T-helper 17 cell (primary cell): ENCODE measurements at regions not wholly inside any gene's neighbourhood (a gene's known extent, or its start where the extent isn't known, plus 50 kb on each side); places are given as distances from the start of the nearest gene placed in this dataset.
"Not testable (repeated sequence)": the region's sequence is repeated elsewhere in the genome, so short reads cannot be mapped to it uniquely, and the experiment has no call there.

Source experiments
- ATAC-seq: fragments of 150-1000 bp; cut with Tn5 transposase; 2 replicates; pipeline ENCODE4 v1.10.0; 2021; ENCODE audit warnings: mild to moderate bottlenecking, moderate library complexity
- DNase-seq, 3 donors: peaks; one replicate each; pipeline versions ENCODE4 v3.0.0 to v3.0.0-alpha.2; 2020 to 2021
- H3K9me3 ChIP-seq: one replicate; pipeline ENCODE4 v1.7.0; 2013; ENCODE audit warnings: low read length, mild to moderate bottlenecking; ENCODE audit not compliant: control insufficient read depth, poor library complexity, severe bottlenecking
- H3K27ac Mint-ChIP-seq: one replicate; pipeline ENCODE4 v1.8.0; 2022; ENCODE audit warnings: mild to moderate bottlenecking, moderate library complexity, mixed read lengths
- H3K27me3 Mint-ChIP-seq: one replicate; pipeline ENCODE4 v1.8.0; 2022; ENCODE audit warnings: mixed read lengths
- H3K36me3 Mint-ChIP-seq: one replicate; pipeline ENCODE4 v1.8.0; 2022; ENCODE audit warnings: low read depth, mixed read lengths
- H3K4me1 Mint-ChIP-seq: one replicate; pipeline ENCODE4 v1.8.0; 2022; ENCODE audit warnings: mild to moderate bottlenecking, mixed read lengths
- H3K4me3 Mint-ChIP-seq: one replicate; pipeline ENCODE4 v1.8.0; 2022; ENCODE audit warnings: mild to moderate bottlenecking, moderate library complexity, mixed read lengths

- H3K36me3 Mint-ChIP-seq: no peaks in the 10 kb centered on the region
- no peak overlapping the region for H3K27ac Mint-ChIP-seq
- H3K4me3 Mint-ChIP-seq: no peak overlapping the region
- peaks cover 8% of the 10 kb centered on the region for H3K27me3 Mint-ChIP-seq
- ATAC-seq: no peak
- peaks cover 2% of the 10 kb centered on the region for H3K4me1 Mint-ChIP-seq
- DNase-seq: no peak
- H3K9me3 ChIP-seq: no peaks in the 10 kb centered on the region
Observed at GRCh38 chr1:221549815-221550214, 192.1 kb downstream of the DUSP10 start.

GRCh38 chr1:221552792-221553191, 189.1 kb downstream of the DUSP10 start:
- not testable (repeated sequence) for H3K36me3 Mint-ChIP-seq, H3K4me3 Mint-ChIP-seq, ATAC-seq, DNase-seq, H3K9me3 ChIP-seq, H3K27ac Mint-ChIP-seq, H3K4me1 Mint-ChIP-seq
- peaks cover 21% of the 10 kb centered on the region for H3K27me3 Mint-ChIP-seq

GRCh38 chr1:221555689-221556433, 186.0 kb downstream of the DUSP10 start:
- peaks cover 25% of the 10 kb centered on the region for H3K27me3 Mint-ChIP-seq
- no peak overlapping the region for H3K4me3 Mint-ChIP-seq
- no peak overlapping the region for H3K27ac Mint-ChIP-seq
- ATAC-seq: no peak
- no peaks in the 10 kb centered on the region for H3K36me3 Mint-ChIP-seq
- no peaks in the 10 kb centered on the region for H3K9me3 ChIP-seq
- no peak for DNase-seq
- no peaks in the 10 kb centered on the region for H3K4me1 Mint-ChIP-seq

GRCh38 chr1:221556435-221556834, 185.5 kb downstream of the DUSP10 start:
- H3K4me3 Mint-ChIP-seq: no peak overlapping the region
- H3K27ac Mint-ChIP-seq: no peak overlapping the region
- DNase-seq (no peak), ATAC-seq (no peak)
- peaks cover 25% of the 10 kb centered on the region for H3K27me3 Mint-ChIP-seq
- H3K9me3 ChIP-seq: no peaks in the 10 kb centered on the region
- no peaks in the 10 kb centered on the region for H3K4me1 Mint-ChIP-seq
- H3K36me3 Mint-ChIP-seq: no peaks in the 10 kb centered on the region

DNA sequence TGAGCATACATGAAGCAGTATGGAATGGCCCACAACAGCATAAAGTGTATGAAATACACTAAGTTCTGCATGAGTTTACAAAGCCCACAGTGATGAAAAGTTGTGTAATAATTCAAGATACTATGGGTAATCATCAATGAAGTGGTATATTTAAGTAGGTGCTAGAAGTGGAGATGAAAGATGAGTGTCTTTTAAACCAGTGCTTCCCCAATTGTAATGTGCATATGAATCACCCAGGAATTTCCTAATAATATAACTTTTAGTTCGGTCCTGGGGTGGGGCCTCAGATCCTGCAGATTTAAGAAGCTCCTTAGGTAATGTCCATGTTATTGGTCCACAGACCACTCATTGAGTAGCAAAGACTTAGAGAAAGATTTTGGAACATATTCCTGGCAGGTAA, 184.9 kb downstream of the DUSP10 start:
- peaks cover 25% of the 10 kb centered on the region for H3K27me3 Mint-ChIP-seq
- no peak overlapping the region for H3K27ac Mint-ChIP-seq
- no peak overlapping the region for H3K4me3 Mint-ChIP-seq
- DNase-seq: no peak
- no peaks in the 10 kb centered on the region for H3K9me3 ChIP-seq
- no peaks in the 10 kb centered on the region for H3K4me1 Mint-ChIP-seq
- no peak for ATAC-seq
- no peaks in the 10 kb centered on the region for H3K36me3 Mint-ChIP-seq

GRCh38 chr1:221558396-221558795, 183.5 kb downstream of the DUSP10 start:
- Mint-ChIP-seq H3K4me1 (no peaks in the 10 kb centered on the region), H3K4me3 (no peak overlapping the region), H3K27ac (no peak overlapping the region), H3K36me3 (no peaks in the 10 kb centered on the region), H3K27me3 (peaks cover 22% of the 10 kb centered on the region)
- ATAC-seq: no peak
- no peak for DNase-seq
- no peaks in the 10 kb centered on the region for H3K9me3 ChIP-seq

DNA sequence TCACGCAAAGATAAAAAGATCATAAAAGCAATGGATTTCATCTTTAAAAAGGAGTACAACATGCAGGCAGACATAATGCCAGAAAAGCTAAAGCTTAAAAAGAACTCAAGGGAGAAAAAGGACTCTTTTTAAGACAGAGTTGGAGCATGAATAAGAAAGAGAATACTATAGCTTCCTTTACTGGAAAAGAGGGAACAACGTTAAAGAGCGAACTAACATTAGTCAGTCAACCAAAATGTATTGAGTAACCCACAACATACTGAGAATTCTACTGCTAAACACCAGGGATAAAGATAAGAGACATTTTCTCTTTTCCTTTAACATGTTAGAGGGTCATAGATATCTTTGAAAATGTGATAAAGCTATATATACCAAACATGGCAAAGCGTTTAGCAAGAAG, 182.0 kb downstream of the DUSP10 start:
- no peaks in the 10 kb centered on the region for H3K4me1 Mint-ChIP-seq
- peaks cover 30% of the 10 kb centered on the region for H3K27me3 Mint-ChIP-seq
- DNase-seq (no peak), ATAC-seq (no peak)
- H3K4me3 Mint-ChIP-seq: no peak overlapping the region
- H3K9me3 ChIP-seq: no peaks in the 10 kb centered on the region
- H3K27ac Mint-ChIP-seq: no peak overlapping the region
- H3K36me3 Mint-ChIP-seq: no peaks in the 10 kb centered on the region

GRCh38 chr1:221562542-221563475, 179.1 kb downstream of the DUSP10 start:
- no peak overlapping the region for H3K4me3 Mint-ChIP-seq
- H3K27ac Mint-ChIP-seq: no peak overlapping the region
- no peak for ATAC-seq
- no peaks in the 10 kb centered on the region for H3K36me3 Mint-ChIP-seq
- H3K27me3 Mint-ChIP-seq: peaks cover 18% of the 10 kb centered on the region
- H3K4me1 Mint-ChIP-seq: no peaks in the 10 kb centered on the region
- DNase-seq: no peak
- no peaks in the 10 kb centered on the region for H3K9me3 ChIP-seq

DNA sequence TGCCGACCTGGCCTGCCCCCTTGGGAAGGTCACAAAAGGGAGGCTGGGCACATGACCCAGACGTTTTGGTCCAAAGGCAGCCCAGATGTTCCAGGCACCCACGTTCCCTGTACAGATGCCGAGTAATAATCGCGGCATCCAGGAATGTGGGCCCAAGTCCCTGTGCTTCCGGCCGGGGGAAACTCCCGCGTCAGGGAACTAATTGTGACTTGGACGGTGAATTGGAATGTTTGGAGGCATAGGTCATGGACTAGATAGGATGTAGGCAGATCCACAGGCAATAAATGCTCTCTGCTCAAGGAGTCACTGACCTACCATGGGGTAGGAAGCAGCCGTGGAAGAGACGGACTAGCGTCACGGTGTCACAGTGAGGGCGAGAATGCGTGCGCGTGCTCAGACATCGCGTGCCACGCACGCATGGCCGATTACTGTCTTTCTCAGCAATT, 178.4 kb downstream of the DUSP10 start:
- DNase-seq: no peak
- Mint-ChIP-seq H3K4me3 (no peak overlapping the region), H3K27ac (no peak overlapping the region), H3K27me3 (peaks cover 25% of the 10 kb centered on the region), H3K36me3 (no peaks in the 10 kb centered on the region), H3K4me1 (no peaks in the 10 kb centered on the region)
- no peaks in the 10 kb centered on the region for H3K9me3 ChIP-seq
- ATAC-seq: no peak

GRCh38 chr1:221564891-221565290, 177.0 kb downstream of the DUSP10 start:
- H3K27ac Mint-ChIP-seq: no peak overlapping the region
- ATAC-seq (no peak), DNase-seq (no peak)
- H3K4me1 Mint-ChIP-seq: no peaks in the 10 kb centered on the region
- no peak overlapping the region for H3K4me3 Mint-ChIP-seq
- peaks cover 24% of the 10 kb centered on the region for H3K27me3 Mint-ChIP-seq
- no peaks in the 10 kb centered on the region for H3K9me3 ChIP-seq
- H3K36me3 Mint-ChIP-seq: no peaks in the 10 kb centered on the region

DNA sequence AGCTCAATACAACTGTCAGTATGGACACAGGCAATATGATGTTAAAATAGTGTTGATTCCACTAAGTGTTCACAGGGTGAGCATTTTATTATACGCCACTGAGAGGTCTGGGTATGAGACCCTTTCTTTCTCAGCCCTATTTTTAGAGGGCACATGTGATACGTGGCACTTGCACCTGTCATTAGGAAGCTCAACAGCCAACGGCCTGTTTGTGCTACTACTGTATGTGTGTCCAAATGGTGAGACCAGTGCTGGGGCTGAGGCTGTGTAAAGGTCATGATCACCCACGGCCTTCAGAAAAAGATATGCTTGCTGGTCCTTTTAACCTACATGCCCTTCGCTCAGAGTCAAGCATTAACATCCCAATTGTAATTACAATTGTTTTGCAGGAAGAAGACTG, 176.2 kb downstream of the DUSP10 start:
- no peaks in the 10 kb centered on the region for H3K9me3 ChIP-seq
- Mint-ChIP-seq H3K27me3 (peaks cover 24% of the 10 kb centered on the region), H3K27ac (no peak overlapping the region), H3K4me3 (no peak overlapping the region), H3K4me1 (no peaks in the 10 kb centered on the region), H3K36me3 (no peaks in the 10 kb centered on the region)
- DNase-seq (no peak), ATAC-seq (no peak)

DNA sequence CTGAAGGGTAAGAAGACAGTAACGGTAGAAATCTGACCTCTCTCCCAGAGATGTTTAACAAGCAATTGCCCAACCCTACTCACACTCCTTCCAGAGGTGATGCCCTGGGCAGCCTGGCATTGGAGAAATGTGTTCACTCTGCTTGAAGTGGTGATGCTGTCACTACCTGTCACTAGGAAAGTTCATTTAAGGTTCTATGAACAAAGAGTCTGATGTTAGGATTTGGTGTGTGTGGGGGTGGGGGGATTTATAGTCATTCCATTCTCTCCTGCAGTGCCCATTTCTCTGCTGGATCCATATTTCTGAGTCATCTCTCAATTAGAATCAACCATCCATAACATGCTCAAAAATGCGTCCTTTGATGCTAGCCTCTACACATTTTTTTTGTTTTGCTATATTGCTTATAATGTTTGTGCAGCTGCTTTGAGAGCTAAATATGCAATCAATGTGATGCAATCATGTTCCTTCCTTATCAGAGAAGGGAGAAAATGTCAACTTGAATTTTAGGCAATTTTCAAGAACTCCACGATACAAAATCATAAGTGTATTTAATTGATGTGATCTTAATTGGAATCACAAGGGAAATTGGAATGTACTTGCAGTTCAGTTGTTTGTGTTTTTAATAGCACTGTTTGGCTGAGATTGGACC, 173.9 kb downstream of the DUSP10 start:
- DNase-seq (no peak), ATAC-seq (no peak)
- H3K4me1 Mint-ChIP-seq: no peaks in the 10 kb centered on the region
- no peaks in the 10 kb centered on the region for H3K9me3 ChIP-seq
- H3K27me3 Mint-ChIP-seq: peaks cover 23% of the 10 kb centered on the region
- no peaks in the 10 kb centered on the region for H3K36me3 Mint-ChIP-seq
- no peak overlapping the region for H3K4me3 Mint-ChIP-seq
- no peak overlapping the region for H3K27ac Mint-ChIP-seq

DNA sequence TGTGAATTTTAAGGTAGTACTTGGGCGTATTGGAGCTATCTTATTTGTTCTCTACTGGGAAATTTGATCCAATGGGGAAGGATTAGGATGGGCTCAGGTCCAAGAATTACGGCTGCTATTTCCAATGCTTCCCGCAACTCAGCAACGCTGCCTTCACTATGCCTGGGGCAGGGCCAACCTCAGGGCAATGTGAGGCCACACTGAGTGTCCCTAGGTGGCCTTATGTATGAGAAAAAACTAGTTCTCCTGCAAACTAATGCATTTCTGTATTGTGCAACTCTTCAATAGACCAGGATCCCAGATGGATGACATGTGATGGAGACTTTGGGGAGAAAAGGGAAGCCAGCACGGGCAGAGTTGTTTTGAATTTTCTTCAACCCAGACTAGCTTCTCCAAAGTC, 168.1 kb downstream of the DUSP10 start:
- no peak overlapping the region for H3K4me3 Mint-ChIP-seq
- H3K27ac Mint-ChIP-seq: no peak overlapping the region
- H3K4me1 Mint-ChIP-seq: peaks cover 2% of the 10 kb centered on the region
- H3K36me3 Mint-ChIP-seq: no peaks in the 10 kb centered on the region
- ATAC-seq (no peak), DNase-seq (no peak)
- no peaks in the 10 kb centered on the region for H3K9me3 ChIP-seq
- H3K27me3 Mint-ChIP-seq: peaks cover under 1% of the 10 kb centered on the region
